NCI-H1436 (cell line): ENCODE measurements at regions not wholly inside any gene's neighbourhood (a gene's known extent, or its start where the extent isn't known, plus 50 kb on each side); places are given as distances from the start of the nearest gene placed in this dataset.
A peak's percentile ranks its signal among the peaks of the same experiment; 100 is the strongest.

Source experiments
- DNase-seq: peaks from one replicate; lab custom pipeline; 2025; lab: John Stamatoyannopoulos, UW

GRCh38 chr9:81532251-81532650 is 157.1 kb downstream of the TLE1 start:
- no peak for DNase-seq

- no peak for DNase-seq
These were observed 157.8 kb downstream of the TLE1 start for GRCh38 chr9:81531511-81531910.

GRCh38 chr9:81530846-81531245 is 158.5 kb downstream of the TLE1 start:
- no peak for DNase-seq

GRCh38 chr9:81530310-81530810 is 159.0 kb downstream of the TLE1 start:
- no peak for DNase-seq

GRCh38 chr9:81529556-81530193 is 159.7 kb downstream of the TLE1 start:
- no peak for DNase-seq

GRCh38 chr9:81526587-81526986 is 162.8 kb downstream of the TLE1 start:
- no peak for DNase-seq

- peak; percentile 40 for DNase-seq
These were observed 166.4 kb downstream of the TLE1 start for GRCh38 chr9:81522716-81523551.

- no peak for DNase-seq
These were observed 167.5 kb downstream of the TLE1 start for GRCh38 chr9:81521892-81522291.

- DNase-seq, result no peak
These were observed 169.4 kb downstream of the TLE1 start for GRCh38 chr9:81519816-81520495.

- peak; percentile 28 for DNase-seq
These were observed 171.4 kb downstream of the TLE1 start for GRCh38 chr9:81517954-81518353.

- DNase-seq, result no peak
These were observed 176.3 kb downstream of the TLE1 start for GRCh38 chr9:81513059-81513458.

- DNase-seq, result no peak
These were observed 176.7 kb downstream of the TLE1 start for GRCh38 chr9:81512641-81513040.

- no peak for DNase-seq
These were observed 180.9 kb downstream of the TLE1 start for GRCh38 chr9:81508476-81508875.

GRCh38 chr9:81506941-81507864 is 182.1 kb downstream of the TLE1 start:
- DNase-seq, result no peak

- no peak for DNase-seq
These were observed 189.8 kb downstream of the TLE1 start for GRCh38 chr9:81499594-81499993.

- no peak for DNase-seq
These were observed 190.3 kb downstream of the TLE1 start for GRCh38 chr9:81499021-81499454.

GRCh38 chr9:81498576-81498975 is 190.8 kb downstream of the TLE1 start:
- DNase-seq, result no peak

GRCh38 chr9:81497091-81497490 is 192.3 kb downstream of the TLE1 start:
- DNase-seq, result no peak

GRCh38 chr9:81492710-81493447 is 196.5 kb downstream of the TLE1 start:
- no peak for DNase-seq

- DNase-seq, result no peak
These were observed 198.6 kb downstream of the TLE1 start for GRCh38 chr9:81490605-81491331.
